GM12891 (cell line): ENCODE measurements at regions not wholly inside any gene's neighbourhood (a gene's known extent, or its start where the extent isn't known, plus 50 kb on each side); places are given as distances from the start of the nearest gene placed in this dataset.

Experiments used
- POLR2A ChIP-seq: IDR thresholded peaks from 2 replicates; pipeline ENCODE4 v1.6.1; 2011; ENCODE audit warnings: low read depth, low read length, control low read depth
- POLR2AphosphoS5 ChIP-seq: IDR thresholded peaks from 2 replicates; pipeline ENCODE4 v1.6.1; 2011; ENCODE audit warnings: low read depth, low read length, control low read depth

- TF ChIP-seq POLR2A (no peak), POLR2AphosphoS5 (no peak)
Observed at GRCh38 chr2:150625303-150625702, 137.8 kb upstream of the RND3 start.
